Mucosa of stomach (tissue), 1 donor: ENCODE measurements at regions not wholly inside any gene's neighbourhood (a gene's known extent, or its start where the extent isn't known, plus 50 kb on each side); places are given as distances from the start of the nearest gene placed in this dataset.

Source experiments
- H3K27me3 ChIP-seq: one replicate; pipeline ENCODE4 v1.7.0; 2013; ENCODE audit warnings: mild to moderate bottlenecking, low read length; ENCODE audit not compliant: control insufficient read depth, insufficient read depth
- H3K36me3 ChIP-seq: one replicate; pipeline ENCODE4 v1.7.0; 2013; ENCODE audit warnings: low read length; ENCODE audit not compliant: control insufficient read depth, insufficient read depth
- H3K4me1 ChIP-seq: one replicate; pipeline ENCODE4 v1.7.0; 2013; ENCODE audit warnings: mild to moderate bottlenecking, low read length; ENCODE audit not compliant: control insufficient read depth, insufficient read depth
- H3K4me3 ChIP-seq: one replicate; pipeline ENCODE4 v1.7.0; 2013; ENCODE audit warnings: low read length
- H3K9ac ChIP-seq: one replicate; pipeline ENCODE4 v1.7.0; 2013; ENCODE audit warnings: mild to moderate bottlenecking, low read length, moderate library complexity
- H3K9me3 ChIP-seq: one replicate; pipeline ENCODE4 v1.7.0; 2013; ENCODE audit warnings: mild to moderate bottlenecking, low read length, moderate library complexity; ENCODE audit not compliant: control insufficient read depth
- donor health status: Pancreatic carcinoma.

DNA sequence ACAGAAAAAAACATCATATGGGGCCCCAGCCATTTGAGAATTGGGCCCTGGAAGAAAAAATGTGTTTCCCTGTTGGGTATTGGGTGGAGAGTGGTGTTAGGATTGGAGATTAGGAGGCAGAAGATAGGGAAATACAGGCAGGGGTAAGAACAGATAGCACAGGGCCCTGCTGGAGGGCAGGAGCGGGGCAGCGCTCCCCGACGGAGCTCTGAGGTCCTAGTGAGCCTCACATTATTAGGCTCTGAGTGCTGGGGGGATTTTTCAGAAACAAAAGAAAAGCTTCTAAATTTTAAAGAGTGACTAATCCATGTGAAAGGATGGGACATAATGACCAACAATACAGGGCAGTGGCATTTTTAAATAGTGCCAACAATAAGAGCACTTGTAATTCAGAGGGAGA, 241.2 kb downstream of the SOX2 start:
- H3K9ac ChIP-seq = no peak overlapping the region
- no peak overlapping the region for H3K4me3 ChIP-seq
- H3K36me3 ChIP-seq = no peaks in the 10 kb centered on the region
- no peaks in the 10 kb centered on the region for H3K4me1 ChIP-seq
- no peaks in the 10 kb centered on the region for H3K9me3 ChIP-seq
- no peaks in the 10 kb centered on the region for H3K27me3 ChIP-seq

DNA sequence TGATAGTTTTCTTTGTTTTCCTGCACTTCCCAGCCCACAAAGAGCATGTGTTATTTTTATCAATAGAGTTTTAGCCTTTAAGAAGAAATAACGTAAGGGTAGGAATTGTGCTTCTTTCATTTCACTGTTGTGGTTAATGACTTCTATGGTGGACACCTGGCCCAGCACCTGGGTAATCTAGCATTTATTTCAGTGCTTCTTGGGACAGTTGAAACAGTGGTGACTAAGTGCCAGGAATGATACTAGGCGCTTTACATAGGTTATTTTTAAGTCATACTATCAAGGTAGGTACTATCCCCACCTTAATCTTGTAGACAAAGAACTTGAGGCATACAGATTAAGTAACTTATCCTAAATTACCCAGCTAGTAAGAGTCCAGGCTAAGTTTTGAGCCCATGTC, 243.8 kb downstream of the SOX2 start:
- Histone ChIP-seq H3K4me3 (no peak overlapping the region), H3K27me3 (no peaks in the 10 kb centered on the region), H3K36me3 (no peaks in the 10 kb centered on the region), H3K9me3 (no peaks in the 10 kb centered on the region), H3K9ac (no peak overlapping the region), H3K4me1 (no peaks in the 10 kb centered on the region)

DNA sequence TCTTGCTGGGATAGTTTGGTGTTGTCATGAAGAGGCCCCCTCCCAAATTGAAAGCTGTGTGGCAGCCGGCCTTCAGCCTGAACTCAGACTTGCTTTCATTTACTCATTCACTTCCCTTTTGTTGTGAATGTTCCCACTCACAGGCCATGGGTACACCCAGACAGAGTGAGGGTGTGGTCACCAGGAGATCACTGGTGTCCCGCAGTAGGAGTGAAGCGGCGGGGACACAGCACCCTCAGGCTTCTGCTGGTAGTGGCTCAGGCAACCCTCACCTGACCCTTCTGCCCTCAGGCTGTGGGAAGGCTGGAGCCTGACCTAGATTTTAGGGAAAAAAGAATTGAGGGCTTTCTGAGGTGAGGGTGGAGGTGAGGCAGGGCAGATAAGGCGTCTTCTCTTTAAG, 244.4 kb downstream of the SOX2 start:
- Histone ChIP-seq H3K9me3 (no peaks in the 10 kb centered on the region), H3K9ac (no peak overlapping the region), H3K27me3 (no peaks in the 10 kb centered on the region), H3K4me3 (no peak overlapping the region), H3K4me1 (no peaks in the 10 kb centered on the region), H3K36me3 (no peaks in the 10 kb centered on the region)

DNA sequence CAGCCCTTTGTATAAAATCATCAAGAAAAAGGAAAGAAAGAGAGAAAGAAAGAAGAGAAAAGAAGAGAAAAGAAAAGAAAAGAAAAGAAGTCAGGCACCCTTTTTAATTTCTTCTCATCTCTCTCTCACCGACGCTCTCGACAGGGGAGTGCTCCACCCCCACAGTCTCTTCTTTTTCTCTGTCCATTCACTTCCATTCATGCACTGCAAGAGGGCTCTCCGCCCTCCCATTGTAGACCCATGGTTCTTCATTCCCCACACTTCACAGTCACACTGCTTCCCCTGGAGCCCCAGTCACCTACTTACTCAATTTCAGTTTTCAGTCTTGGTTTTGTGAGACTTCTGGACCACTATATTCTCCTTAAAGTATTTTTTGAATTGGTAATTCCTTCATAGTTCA, 254.7 kb downstream of the SOX2 start:
- Histone ChIP-seq H3K4me3 (no peak overlapping the region), H3K4me1 (no peaks in the 10 kb centered on the region), H3K36me3 (no peaks in the 10 kb centered on the region), H3K27me3 (no peaks in the 10 kb centered on the region), H3K9me3 (no peaks in the 10 kb centered on the region), H3K9ac (no peak overlapping the region)

DNA sequence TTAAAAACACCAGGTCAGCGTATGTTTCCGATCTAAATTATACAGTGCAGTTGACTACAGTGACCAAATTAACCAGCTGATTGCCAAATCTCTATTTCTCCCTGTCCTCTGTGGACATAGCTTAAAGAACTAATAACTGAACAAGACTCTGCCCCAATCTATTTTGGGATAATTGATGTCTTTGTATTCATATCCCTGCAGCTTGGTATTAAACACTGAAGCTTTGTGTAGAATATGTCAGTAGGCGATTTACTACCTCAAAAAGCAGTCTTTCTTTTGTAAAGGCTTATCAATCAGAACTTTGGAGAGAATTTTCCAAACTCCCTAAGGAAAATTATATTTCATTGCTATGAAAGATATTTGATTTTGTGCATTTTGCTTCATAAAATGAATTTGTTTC, 258.2 kb downstream of the SOX2 start:
- Histone ChIP-seq H3K27me3 (no peaks in the 10 kb centered on the region), H3K36me3 (no peaks in the 10 kb centered on the region), H3K4me3 (no peak overlapping the region), H3K9me3 (no peaks in the 10 kb centered on the region), H3K9ac (no peak overlapping the region), H3K4me1 (no peaks in the 10 kb centered on the region)

DNA sequence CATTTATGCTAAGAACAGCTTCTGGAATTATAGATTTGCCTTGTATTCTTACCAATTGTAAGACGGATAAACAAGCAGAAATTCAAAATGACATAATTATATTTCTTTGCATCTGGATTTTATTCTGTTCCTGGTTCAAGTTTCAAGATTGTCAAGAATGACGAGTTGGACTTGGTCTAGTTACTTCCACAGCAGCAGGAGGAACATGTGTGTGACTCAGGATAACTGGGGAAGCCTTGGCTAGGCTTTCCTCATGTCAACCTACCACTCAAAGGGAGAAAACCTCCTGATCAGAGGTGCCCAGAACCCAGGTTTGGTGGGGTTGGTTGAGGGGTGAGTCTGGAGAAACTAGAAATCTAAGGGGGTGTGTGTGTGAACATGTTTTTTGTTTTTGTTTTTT, 259.7 kb downstream of the SOX2 start:
- Histone ChIP-seq H3K27me3 (no peaks in the 10 kb centered on the region), H3K4me1 (no peaks in the 10 kb centered on the region), H3K9ac (no peak overlapping the region), H3K4me3 (no peak overlapping the region), H3K36me3 (no peaks in the 10 kb centered on the region), H3K9me3 (no peaks in the 10 kb centered on the region)

DNA sequence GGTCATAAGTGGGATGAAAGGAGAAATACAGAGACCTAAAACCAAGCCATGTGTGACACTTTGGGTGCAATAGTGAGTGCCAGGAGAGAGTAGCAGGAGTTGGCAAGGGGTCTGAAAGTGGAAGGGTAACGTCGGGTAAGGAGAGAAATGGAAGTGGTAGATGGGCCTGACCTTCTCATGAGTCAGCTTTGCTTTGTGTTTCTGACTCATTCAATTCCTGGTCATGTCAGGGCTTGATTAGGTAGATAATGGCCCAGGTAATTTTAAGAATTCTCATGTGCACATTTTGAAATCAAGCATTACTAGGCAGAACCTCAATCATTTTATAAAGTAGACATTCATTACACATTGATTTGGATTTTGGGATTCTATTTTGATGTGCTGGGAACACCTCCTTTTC, 262.5 kb downstream of the SOX2 start:
- H3K4me1 ChIP-seq = no peaks in the 10 kb centered on the region
- H3K27me3 ChIP-seq = no peaks in the 10 kb centered on the region
- no peaks in the 10 kb centered on the region for H3K9me3 ChIP-seq
- H3K36me3 ChIP-seq = no peaks in the 10 kb centered on the region
- no peak overlapping the region for H3K9ac ChIP-seq
- H3K4me3 ChIP-seq = no peak overlapping the region

DNA sequence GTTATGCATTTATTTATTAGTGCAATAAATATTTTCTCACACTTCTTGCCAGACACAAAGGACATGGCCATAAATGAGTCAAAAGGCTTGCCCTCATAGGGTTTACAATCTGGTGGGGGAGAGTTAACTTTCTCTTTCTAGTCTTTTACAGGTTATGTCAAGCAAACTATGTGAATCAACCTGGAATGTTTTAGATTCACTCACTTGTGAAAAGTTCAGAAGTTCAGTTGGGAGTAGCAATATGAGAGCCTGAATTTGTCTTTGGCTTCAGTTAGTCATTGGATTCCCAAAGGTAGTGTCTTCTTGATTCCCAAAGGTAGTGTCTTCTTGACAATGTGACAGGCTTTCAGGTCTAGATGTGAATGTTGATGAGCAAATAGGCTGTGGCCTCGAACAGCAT, 264.8 kb downstream of the SOX2 start:
- Histone ChIP-seq H3K9me3 (no peaks in the 10 kb centered on the region), H3K27me3 (no peaks in the 10 kb centered on the region), H3K9ac (no peak overlapping the region)

DNA sequence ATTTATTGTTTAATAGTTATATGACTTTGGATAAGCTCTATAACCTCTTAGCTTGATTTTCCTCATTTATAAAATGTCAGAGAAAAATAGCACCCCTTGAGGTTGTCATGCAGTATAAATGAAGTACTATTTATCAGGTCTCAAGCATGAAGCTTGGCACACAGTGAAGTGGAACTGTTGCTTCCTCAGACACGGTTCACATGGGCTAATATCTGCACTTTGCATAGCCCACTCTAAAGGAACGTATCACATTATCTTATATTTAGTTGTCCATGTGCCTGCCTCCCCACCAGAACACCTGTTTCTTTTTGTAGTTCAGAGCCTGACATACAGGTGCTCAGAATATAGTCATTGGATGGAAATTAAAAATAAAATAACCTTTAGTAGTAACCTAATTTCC, 273.7 kb downstream of the SOX2 start:
- no peak overlapping the region for H3K4me3 ChIP-seq
- no peaks in the 10 kb centered on the region for H3K9me3 ChIP-seq
- no peak overlapping the region for H3K9ac ChIP-seq
- no peaks in the 10 kb centered on the region for H3K36me3 ChIP-seq
- no peaks in the 10 kb centered on the region for H3K27me3 ChIP-seq
- no peaks in the 10 kb centered on the region for H3K4me1 ChIP-seq

More for the DNA sequence above, 264.8 kb downstream of the SOX2 start:
- no peaks in the 10 kb centered on the region for H3K4me1 ChIP-seq
- no peak overlapping the region for H3K4me3 ChIP-seq
- H3K36me3 ChIP-seq = no peaks in the 10 kb centered on the region

DNA sequence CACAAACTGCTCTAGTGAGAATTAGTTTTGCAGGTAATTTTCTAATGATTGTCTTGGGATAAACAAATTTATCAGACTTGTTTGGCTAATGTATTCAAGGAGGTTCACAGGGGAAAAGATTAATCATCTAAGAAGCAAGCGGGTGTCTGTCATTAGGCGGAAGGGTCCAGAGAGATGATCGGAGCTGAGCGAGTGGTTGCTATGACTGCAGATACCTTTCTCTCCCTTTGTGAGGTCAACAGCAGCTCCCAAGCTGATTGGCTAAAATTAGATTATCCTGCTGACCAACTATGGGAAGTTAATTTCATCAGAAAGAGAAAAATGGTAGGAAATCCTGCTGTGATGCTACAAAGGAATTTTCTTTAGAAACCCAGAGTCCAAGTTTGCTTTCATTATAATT, 276.0 kb downstream of the SOX2 start:
- Histone ChIP-seq H3K4me1 (no peaks in the 10 kb centered on the region), H3K9ac (no peak overlapping the region), H3K4me3 (no peak overlapping the region), H3K27me3 (no peaks in the 10 kb centered on the region), H3K9me3 (no peaks in the 10 kb centered on the region), H3K36me3 (no peaks in the 10 kb centered on the region)

DNA sequence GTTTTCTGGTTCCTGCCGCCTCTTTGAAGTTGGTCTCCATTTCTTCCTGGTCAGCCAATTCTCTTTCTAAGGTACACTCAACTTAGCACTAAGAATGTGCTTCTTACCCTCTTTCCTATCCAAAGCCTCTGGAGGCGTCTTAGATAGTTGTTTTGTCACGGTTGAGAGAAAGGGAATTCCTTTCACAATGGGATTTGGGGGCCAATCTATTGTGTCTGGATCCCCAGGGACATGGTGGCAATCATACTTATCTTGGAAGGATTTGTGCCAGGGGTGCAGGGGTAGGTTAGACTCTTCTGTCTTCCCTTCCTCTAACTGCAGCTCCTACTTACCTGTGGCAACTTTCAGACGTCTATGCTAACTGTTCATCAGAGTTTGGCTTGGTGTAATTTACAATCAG, 287.1 kb downstream of the SOX2 start:
- H3K36me3 ChIP-seq = no peaks in the 10 kb centered on the region
- H3K27me3 ChIP-seq = no peaks in the 10 kb centered on the region
- H3K9me3 ChIP-seq = no peaks in the 10 kb centered on the region
- H3K4me1 ChIP-seq = peaks cover 13% of the 10 kb centered on the region
- H3K4me3 ChIP-seq = no peak overlapping the region
- H3K9ac ChIP-seq = no peak overlapping the region

DNA sequence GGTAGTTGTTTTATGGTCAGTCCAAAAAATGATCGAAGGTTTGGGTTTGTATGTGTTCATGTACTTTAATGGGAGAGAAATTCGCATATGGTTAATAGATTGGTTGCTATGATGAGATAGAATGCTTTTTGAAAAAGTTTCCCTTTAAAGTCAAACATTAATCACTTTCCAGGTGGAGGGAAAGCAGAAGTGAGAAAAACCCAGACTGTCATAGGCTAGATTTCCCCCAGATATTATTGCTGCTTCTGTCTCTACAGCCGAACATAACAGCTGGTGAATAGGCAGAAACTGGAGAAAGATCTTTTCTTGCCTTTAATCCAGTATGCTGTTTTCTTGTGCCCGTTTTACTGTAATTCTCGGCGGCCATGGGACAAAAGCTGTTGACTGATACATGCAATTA, 287.6 kb downstream of the SOX2 start:
- no peak overlapping the region for H3K9ac ChIP-seq
- H3K4me1 ChIP-seq = peaks cover 13% of the 10 kb centered on the region
- no peaks in the 10 kb centered on the region for H3K36me3 ChIP-seq
- no peak overlapping the region for H3K4me3 ChIP-seq
- H3K9me3 ChIP-seq = no peaks in the 10 kb centered on the region
- H3K27me3 ChIP-seq = no peaks in the 10 kb centered on the region

DNA sequence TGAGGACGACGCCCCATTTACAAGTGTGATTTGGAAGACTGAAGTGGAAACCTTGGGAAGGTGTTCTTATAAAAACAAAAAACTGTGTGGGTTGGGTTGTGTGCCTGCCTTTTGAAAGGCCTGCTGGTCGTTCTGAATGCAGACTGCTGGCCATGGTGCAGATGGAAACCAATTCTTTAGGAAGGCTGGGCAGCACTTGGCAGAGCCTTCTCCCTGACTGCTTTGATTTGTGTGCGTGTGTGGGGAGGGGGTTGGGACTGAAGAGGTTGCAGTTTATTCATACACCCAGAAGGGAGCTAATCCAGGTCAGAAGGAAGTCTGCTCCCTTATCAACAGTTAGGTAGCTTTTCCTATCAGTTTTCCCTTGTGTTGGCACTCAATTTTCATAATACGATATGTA, 288.7 kb downstream of the SOX2 start:
- no peaks in the 10 kb centered on the region for H3K9me3 ChIP-seq
- H3K27me3 ChIP-seq = no peaks in the 10 kb centered on the region
- no peak overlapping the region for H3K4me3 ChIP-seq
- no peak overlapping the region for H3K9ac ChIP-seq
- no peaks in the 10 kb centered on the region for H3K36me3 ChIP-seq
- H3K4me1 ChIP-seq = peaks cover 13% of the 10 kb centered on the region
